HS-27A (cell line): ENCODE measurements at regions not wholly inside any gene's neighbourhood (a gene's known extent, or its start where the extent isn't known, plus 50 kb on each side); places are given as distances from the start of the nearest gene placed in this dataset.
"Not testable (repeated sequence)": the region's sequence is repeated elsewhere in the genome, so short reads cannot be mapped to it uniquely, and the experiment has no call there.

Source experiments
- DNase-seq: peaks from one replicate; pipeline ENCODE4 v3.0.0-alpha.2; 2012; ENCODE audit warnings: low read depth, missing footprints

DNA sequence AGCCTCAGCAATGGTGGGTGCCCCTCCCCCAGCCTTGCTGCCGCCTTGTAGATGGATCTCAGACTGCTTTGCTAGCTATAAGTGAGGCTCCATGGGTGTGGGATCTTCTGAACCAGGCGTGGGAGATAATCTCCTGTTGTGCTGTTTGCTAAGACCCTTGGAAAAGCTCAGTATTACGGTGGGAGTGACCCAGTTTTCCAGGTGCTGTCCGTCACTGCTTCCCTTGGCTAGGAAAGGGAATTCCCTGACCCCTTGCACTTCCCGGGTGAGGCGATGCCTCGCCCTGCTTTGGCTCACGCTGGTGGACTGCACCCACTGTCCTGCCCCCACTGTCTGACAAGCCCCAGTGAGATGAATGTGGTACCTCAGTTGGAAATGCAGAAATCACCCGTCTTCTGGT, 411.2 kb downstream of the RAB38 start:
- not testable (repeated sequence) for DNase-seq

GRCh38 chr11:87754685-87755084, 420.6 kb downstream of the RAB38 start:
- no peak for DNase-seq

DNA sequence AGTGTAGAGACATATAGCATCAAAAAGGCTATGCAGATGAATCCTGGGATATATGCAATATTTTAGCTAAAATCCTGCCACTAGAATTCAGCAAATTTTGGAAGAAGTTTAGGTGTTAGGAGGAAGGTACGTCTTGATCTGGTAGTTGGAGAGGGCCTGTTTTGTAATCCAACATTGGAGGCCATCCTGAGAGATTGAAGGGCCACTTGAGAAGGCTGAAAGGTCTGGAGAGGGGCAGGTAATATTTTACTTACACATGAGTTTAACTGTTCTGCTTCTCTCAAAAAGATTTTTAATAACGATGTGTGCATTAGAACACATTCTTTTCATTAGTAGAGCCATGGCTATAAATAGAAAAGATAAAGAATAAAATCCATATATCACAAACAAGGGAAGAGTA, 422.1 kb downstream of the RAB38 start:
- DNase-seq: no peak

GRCh38 chr11:87743007-87743406, 432.2 kb downstream of the RAB38 start:
- no peak for DNase-seq

DNA sequence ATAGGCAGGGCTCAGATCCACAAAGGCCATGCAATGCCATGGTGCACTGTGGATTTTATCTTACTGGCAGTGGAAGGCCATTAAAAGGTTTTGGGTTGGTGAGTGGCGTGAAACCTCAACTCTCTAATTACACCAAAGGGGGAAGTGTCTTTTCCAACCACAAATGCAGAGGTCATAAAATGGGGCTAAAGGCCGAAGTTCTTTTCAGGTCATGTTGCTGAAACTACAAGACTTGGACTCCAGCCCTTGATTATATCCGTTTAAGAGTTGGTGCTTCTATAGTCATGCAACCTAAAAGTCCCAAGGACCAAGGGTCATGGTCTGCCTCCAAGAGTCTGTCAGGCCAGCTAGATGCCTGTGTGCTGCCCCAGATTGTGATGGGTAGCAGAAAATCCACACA, 434.3 kb downstream of the RAB38 start:
- DNase-seq: no peak

- no peak for DNase-seq
Measured at GRCh38 chr11:87740451-87740850, 434.8 kb downstream of the RAB38 start.

GRCh38 chr11:87739766-87740165, 435.5 kb downstream of the RAB38 start:
- DNase-seq: no peak

GRCh38 chr11:87739261-87739660, 436.0 kb downstream of the RAB38 start:
- DNase-seq: no peak

GRCh38 chr11:87736928-87737327, 438.3 kb downstream of the RAB38 start:
- DNase-seq: no peak

GRCh38 chr11:87726506-87726905, 448.7 kb downstream of the RAB38 start:
- DNase-seq: no peak

DNA sequence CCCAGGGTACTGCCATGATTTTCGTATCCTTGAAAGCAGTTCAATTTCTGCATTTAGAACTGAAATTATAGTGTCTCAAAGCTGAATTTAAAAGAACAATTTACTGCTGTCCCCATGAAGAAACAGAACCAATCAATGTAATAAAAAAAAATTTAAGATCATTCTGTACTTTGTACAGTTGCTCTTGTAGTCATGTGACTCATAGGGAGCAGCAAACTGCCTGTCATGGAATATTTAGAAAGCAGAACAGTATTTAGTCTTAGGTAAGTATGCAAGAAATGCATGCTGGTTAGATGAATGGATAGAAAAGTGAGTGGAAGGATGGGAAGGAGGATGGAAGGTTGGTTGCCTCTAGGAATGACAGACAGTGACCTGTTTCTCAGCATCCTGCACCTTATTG, 450.9 kb downstream of the RAB38 start:
- DNase-seq: no peak

GRCh38 chr11:87722756-87723565, 452.3 kb downstream of the RAB38 start:
- DNase-seq: no peak

DNA sequence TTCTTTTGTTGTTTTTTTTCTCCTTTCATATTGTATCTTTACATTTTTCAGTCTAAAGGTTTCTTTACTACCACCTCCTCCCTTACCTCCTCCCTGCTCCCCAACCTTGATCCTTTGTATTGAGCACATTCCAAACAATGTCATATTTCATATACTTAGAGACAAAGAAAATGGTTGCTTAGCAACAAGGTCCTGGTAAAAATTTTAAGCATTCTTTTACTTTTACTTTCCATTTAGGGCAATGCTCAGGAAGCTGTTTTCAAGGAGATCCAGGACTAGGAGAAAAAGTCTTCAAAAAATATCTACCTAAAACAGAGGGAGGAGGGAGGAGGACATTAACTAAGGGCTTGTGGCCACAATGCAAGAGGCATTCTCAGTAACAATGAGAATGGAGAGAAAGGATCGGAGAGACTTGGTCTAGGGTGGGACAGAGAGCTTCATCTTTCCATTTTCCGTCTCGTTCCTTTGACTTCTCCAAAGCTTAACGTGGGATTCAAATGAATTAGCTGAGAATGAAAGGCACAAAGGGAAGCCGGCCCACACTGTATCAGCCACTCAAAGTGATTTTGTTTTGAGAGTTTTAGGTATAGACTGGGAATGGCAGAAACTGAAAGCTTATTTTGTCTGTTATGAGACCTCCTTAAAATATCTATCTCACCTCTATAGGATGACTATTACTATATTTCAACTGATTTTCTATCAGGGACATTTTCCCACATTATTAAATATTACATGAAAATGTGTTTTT, 455.7 kb downstream of the RAB38 start:
- DNase-seq: no peak

DNA sequence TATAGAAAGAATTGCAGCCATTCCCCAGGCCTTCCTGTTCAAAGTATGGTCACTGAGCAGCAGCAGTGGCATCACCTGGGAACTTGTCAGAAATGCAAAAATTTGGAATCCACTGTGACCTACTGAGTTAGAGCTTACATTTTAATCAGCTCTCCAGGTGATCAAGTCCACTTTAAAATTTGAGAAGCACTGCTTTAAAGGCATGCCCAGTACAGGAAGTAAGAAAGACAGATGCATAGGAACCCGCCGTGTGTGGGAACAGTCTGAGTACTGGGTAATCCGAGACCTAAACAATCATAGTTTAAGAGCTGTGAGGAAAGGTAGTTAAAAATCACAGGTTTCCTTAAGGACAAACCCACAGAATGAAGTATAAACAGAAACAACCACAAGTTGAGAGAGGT, 462.4 kb downstream of the RAB38 start:
- DNase-seq: no peak

DNA sequence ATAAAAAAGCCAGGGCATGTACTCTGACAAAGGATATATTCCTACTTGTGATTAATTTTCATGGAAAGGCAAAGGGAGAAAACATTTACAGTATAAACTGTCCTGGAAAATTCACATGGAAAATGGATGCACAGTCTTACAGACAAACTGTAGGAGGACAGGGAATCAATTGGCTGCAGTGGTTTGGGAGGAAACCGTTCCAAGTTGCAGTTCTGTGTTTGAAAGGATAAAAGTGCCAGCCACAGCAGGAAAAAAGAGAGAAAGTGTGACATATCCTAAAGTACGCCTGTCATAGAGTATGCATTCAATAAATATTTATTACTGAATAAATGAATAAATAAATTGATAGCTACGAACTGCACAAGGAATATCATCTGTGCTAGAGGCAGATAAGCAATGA, 462.9 kb downstream of the RAB38 start:
- DNase-seq: no peak

- not testable (repeated sequence) for DNase-seq
Measured at GRCh38 chr11:87703589-87703988, 471.7 kb downstream of the RAB38 start.

- DNase-seq: no peak
Measured at GRCh38 chr11:87675993-87676392, 499.2 kb downstream of the RAB38 start.

DNA sequence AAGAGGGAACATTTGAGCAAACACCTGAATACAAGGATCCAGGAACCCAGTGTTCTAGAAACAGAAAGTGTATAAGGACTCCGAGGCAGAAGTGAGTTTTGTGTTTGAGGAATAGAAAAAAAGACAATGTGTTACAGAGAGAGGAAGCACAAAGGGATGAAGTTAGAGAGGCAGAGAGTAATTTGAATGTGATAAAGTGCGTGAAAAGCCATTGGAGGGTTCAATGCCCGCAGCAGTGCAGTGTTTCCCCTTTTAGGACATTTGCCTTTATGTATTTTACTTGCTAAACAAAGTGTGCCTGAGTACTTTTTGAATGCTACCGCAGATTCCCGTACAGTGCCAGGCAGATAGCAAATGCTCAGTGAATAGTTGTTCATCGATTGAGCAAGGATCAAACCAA, 508.5 kb downstream of the RAB38 start:
- DNase-seq: no peak

- DNase-seq: no peak
Measured at GRCh38 chr11:87662287-87662686, 513.0 kb downstream of the RAB38 start.

- DNase-seq: no peak
Measured at GRCh38 chr11:87660926-87661660, 514.1 kb downstream of the RAB38 start.

DNA sequence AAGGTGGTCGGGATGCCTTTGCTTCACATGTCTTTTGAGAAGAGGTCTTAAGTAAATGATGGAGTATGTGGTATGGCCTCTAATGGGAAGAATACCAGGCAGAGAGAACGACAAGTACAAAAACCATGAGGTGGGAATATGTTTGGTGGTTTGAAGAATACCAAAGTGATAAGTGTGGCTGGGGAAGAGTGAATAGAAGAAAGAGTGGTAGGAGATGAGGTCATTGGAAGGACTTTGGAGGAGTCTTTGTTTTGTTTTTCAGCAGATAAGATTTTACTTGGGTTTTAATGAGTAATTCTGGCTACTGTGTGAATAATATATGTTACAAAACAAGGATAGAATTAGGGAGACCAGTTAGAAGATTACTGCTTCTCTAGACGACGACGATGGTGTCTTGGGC, 515.4 kb downstream of the RAB38 start:
- no peak for DNase-seq

GRCh38 chr11:87645626-87646025, 529.6 kb downstream of the RAB38 start:
- DNase-seq: no peak
